Kidney tubule cell (primary cell): ENCODE measurements at regions not wholly inside any gene's neighbourhood (a gene's known extent, or its start where the extent isn't known, plus 50 kb on each side); places are given as distances from the start of the nearest gene placed in this dataset.

Source experiments
- DNase-seq: peaks from one replicate; pipeline ENCODE4 v3.0.0-alpha.2; 2018; ENCODE audit warnings: low spot score

DNA sequence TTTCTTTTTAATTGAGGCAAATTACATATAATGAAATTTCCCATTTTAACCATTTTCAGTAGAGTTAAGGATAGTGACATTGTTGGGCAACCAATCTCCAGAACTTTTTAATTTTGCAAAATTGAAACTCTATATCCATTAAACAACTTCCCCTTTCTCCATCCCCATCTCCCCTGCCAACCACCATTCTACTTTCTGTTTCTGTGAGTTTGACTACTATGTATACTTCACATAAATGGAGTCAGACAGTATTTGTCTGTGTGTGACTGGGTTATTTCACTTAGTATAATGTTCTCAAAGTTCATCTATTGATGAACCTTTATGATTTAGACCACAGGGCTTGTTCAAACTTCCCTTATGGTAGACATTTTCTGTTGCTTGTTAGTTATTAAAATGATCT lies 364.5 kb upstream of the MAD2L1 start:
- no peak for DNase-seq

DNA sequence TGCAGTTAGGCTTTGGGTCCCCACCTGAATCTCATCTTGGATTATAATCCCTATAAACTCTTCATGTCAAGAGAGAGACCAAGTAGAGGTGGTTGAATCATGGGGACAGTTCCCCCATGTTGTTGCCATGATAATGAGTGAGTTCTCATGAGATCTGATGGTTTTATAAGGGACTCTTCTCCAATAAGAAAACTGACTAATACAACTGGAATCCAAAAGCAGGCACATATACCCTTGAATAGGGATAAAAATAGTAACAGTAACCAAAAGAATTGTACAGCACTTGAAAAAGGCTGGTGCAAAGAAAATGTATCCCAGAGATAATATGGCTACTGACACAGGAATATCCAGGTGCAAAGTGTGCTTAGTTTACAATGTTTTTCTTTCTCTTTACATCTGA lies 351.5 kb upstream of the MAD2L1 start:
- no peak for DNase-seq

DNA sequence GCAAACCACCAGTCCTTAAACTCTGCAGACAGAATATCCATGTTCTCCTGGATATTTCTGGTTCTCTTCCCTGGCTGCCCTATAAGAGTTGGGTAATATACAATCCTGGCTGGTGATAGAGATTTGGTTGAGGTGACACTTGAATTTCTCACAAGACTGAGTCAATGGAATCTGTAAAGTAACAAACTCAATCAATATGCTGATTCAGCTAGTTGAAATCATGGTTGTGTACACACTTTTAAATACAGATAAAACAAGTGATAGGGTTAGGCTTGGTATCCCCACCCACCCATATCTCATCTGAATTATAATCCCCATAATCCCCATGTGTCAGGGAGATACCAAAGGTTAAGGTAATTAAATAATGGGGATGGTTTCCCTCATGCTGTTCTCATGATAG lies 349.2 kb upstream of the MAD2L1 start:
- DNase-seq, result no peak

DNA sequence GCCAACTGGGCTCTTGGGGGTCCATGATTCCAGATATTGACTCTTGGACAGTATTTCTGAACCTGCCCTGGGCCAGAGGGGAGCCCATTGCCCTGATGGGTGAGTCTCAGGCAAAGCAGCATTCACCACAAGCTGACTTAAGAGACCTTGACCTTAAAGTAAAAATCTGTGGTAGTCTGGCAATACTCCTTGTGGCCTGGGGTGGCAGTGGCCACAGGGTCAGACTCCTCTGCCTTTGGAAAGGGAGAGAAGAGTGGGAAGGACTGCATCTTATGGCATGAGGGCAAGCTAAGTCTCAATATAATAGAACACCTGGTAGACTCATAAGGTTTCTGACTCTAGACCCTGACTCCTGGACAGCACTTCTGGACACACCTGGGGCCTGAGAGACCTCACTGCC lies 340.3 kb upstream of the MAD2L1 start:
- no peak for DNase-seq

DNA sequence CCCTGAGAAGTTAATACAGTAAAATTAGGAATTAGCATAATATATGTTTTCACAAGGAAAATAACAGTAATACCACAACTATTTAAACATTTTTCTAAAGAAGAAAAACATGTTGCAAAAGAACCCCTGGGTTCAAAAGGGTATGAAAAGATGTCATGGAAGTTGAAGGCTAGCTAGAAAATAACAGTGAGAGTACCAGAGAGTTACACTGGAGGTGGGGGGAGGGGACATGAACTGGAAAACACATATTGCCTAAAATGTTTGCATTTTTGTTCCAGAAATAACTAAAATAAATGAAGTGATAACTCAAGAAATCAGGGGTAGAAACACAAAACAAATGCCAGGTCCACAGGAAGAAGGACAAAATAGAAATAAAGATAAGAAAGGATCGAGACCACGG lies 336.6 kb upstream of the MAD2L1 start:
- DNase-seq, result no peak

DNA sequence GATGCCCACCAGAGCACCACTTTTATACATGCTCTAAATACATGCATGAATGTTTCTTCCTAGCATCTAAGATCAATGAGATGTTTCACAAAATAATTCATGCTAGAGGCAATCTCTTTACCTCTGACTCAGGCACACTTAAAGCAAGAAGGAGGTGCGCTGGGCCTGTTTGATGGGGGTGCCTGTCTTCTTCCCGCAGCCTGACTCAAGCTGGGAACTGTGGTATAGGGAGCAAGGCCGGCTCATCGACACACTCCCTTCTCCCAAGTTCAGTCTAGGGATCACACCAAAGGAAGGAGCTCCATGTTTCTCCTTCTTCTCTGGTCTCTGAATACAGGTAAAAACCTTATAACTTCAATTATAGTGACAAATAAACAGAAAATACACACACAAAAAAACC lies 333.8 kb upstream of the MAD2L1 start:
- DNase-seq, result no peak

DNA sequence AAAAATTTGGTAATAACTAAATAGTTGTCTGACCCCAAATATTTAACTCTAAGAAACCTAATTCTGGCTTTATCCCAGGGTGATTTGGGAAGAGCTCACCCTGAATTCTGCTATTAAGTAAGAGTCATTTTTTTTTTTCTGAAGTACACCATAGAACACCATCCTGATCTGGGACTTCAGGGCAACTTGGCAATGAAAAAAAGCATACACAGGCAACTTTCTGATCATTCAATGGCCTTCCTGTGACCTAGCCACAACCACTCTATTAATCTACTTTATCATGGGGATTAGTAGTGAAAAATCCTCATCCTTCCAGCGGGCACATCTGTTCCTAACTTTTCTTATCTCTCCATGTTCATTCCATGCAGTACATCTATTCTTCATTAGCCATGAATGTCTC lies 333.2 kb upstream of the MAD2L1 start:
- no peak for DNase-seq

DNA sequence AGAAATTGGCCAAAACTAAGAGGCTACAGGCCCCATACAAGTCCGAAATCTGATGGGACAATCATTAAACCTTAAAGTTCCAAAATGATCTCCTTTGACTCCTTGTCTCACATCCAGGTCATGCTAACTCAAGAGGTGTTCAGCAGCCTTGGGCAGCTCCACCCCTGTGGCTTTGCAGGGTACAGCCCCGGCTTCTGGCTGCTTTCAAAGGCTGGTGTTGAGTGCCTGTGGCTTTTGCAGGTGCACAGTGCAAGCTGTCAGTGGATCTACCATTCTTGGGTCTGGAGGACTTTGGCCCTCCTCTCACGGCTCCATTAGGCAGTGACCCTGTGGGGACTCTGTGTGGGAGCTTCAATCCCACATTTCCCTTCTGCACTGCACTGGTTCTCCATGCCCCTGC lies 329.1 kb upstream of the MAD2L1 start:
- DNase-seq, result no peak

DNA sequence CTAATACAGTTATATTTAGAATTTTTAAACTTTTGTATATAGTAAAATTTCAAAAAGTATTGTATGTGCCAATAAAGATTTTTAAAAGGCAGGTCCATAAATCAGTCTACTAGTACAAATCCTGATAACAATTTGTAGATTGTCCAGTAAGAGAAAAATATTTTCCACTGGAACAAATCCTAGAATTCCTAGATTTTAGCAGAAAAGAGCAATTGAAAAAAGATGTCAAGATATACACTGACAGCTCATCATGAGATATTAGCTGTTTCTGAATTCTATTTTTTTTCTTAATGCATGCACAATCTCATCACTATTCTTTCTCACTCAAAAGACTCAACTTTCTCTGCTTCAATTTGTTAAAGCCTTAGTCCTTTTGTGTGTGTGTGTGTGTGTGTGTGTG lies 289.2 kb upstream of the MAD2L1 start:
- no peak for DNase-seq

DNA sequence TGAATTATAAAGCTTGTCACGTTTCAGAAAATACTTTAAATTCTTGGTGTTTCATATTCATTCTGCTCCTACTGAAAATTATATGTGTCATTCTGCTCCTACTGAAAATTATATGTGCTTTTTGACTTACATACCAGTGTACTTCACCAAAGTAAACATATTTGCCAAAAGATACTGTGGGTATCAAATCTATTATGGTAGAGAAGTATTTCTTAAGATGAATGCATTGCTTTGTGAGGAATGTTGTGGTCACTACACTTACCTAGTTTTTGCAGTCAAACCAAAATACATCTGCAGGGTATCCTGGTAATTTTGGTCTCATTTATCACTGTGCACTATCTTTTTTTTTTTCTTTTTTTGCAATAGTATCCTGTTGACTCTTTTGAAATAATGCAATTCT lies 287.7 kb upstream of the MAD2L1 start:
- no peak for DNase-seq

DNA sequence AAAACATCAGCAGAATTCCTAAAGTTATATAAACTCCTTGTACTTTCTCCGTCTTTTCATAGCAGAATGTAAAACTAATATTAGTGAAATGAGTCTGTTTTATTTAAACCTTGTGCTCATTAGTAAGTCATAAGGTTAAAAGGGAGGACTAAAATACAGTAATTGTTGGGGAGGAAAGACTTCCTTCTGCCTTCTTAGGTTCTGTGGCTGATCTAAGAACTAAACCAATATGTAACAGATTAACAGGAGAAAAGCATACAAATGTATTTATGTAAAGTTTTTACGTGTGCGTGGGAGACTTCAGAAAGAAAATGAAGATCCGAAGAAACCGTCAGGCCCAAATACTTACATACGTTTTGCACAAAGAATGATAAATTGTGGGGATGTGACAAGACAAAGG lies 286.6 kb upstream of the MAD2L1 start:
- no peak for DNase-seq

DNA sequence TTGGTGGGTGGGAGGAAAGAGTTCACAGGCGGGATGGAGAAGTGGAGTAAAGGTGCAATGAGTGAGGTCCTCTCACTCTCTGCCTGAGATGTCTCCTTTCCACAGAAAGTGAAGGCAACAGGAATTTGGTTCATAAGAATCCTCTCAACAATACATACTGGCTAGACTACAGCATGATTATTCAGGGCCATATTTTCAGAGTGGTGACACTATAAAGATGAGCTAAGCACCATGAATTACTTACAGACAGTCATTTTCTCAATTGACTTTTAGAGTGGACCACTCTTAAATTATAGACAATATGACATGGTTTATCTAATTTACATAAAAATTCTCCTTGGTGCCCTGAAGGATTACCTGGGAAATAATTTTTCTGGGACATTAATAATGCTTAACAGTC lies 286.1 kb upstream of the MAD2L1 start:
- DNase-seq, result no peak

DNA sequence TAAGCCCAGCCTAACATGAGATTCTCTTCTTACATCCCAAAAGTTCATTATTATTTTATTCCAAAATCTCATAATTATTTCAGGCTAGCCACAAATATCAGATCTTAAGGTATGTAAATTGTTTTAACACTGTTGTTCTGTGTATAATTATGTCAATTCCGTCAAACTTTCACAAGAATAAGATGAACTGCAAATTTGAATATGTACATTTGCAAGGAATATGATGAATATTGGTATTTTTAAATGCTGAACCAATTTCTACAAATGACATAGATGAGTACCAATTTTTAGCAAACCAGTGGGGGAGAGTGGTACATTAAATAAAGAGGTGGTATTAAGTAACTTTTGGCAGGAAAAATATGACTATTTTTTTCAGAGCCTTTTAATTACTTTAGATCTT lies 282.3 kb upstream of the MAD2L1 start:
- no peak for DNase-seq

DNA sequence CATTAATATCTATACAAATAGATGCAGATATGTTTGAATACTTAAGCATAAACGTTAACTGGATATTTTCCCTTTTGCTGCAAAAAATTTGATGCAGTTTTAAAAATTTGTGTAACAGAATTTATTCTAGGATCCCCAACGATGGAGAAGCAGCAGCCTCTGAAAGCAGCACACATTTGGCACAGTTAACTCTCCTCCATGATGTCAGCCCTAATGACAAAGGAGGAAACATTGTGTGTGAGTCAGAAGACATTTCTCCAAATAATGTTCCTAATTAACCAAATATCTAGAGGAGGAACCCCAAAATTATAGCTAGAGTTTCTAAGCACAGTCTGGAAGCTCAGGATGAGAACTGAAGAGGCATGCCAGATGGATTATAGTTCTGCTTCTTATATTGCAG lies 281.9 kb upstream of the MAD2L1 start:
- no peak for DNase-seq

DNA sequence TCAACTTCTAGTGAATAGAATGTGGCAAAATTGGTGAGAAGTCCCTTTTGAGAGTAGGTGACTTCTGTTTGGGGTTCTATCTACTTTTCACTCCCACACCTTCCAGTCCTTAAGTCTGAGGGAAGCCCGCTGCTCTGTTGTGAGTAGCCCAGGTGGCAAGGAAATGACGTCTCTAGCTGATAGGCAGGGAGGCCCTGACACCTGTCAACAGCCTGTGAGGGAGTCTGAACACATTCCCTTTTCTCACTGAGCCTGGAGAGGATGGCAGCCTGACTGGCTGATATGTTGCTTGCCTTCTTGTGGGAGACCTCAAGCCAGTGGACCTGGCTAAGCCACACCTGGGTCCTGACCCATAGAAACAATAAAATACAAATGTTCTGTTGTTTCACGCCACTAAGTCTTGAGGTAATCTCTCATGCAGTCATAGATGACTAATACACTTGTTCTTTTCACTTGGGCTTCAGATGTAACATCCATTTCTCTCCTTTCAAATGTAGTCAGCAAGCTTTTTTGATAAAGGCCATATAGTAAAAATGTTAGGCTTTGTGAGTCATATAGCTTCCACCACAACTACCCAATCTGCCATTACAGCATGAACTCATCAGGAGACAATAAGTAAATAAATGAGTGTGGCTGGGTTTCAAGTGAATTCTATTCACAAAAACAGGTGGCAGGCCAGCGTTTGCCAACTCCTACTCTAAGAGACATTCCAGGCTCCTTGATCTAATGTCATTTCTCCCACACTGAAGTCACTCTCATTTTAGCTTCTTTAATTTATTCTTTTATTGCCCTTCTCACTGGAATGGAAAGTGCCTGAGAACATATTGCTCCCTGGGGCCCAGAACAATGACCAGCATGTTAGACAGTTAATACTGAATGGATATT lies 265.1 kb upstream of the MAD2L1 start:
- DNase-seq, result peak; percentile 11

DNA sequence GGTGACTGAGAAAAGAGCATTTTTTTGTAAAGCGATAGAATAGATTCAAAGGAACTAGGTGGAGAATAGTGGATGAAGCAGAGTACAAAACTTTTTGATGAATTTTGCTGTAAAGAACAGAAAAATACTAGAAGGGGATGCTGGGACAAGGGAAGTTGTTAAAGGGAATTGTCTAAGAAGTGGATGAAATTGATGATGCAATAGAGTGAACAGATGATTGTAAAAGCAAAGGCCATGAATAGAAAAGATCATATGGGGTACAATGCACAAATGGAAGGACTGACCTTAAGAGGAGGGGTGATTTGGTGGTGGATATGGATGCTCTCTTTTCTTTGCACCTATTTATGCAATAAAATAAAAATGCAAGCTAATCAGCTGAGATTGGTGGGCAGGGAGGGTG lies 262.7 kb upstream of the MAD2L1 start:
- DNase-seq, result no peak

DNA sequence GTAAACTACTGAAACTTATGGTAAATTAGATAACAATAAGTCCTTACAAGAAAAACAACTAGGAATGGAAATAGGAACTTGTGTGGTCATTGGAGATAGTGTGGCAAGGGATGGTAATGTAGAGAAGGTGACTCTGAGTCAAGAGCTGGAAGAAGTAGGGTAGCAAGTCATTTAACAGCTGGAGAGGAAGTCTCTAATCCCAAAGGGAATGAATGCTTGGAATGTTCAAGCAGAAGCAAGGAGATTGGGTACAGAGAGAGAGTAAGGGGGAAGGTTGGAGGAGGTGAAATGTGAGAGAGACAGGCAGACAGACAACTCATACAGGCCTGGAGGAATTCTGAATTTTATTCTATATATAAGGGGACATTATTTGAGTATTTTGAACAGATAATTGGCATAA lies 260.6 kb upstream of the MAD2L1 start:
- no peak for DNase-seq

DNA sequence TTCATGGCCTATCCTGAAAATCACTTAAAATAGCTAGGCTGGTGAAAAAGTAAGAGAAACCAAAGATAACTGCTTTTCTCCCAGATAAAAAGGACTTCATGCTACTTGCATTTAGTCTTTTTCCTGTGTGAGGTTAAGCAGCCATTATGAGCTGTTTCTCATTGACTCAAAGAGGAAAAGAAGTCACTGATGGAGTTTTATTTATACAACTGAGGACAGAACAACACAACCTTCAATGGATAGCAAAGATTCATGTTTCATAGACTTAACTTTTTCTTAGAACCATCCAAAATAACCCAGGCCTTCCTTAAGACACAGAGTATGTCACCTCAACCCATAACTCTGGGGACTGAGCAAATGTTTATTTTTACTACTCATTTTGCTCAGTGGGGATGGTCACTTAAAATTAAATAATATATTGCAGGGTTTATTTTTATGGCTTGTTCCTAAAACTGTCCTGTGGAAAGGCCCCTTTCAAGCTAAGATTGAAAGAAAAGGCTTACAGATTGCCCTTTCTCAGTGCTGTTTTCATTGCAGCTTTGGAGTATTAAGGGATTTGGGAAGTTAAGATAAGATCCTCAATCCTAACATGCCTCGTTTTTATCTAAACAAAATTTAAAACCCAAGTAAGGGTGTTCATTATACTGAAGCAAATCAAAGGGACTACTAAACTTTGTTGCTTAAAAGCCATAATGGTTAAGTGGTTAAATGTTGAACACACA lies 252.6 kb upstream of the MAD2L1 start:
- no peak for DNase-seq

DNA sequence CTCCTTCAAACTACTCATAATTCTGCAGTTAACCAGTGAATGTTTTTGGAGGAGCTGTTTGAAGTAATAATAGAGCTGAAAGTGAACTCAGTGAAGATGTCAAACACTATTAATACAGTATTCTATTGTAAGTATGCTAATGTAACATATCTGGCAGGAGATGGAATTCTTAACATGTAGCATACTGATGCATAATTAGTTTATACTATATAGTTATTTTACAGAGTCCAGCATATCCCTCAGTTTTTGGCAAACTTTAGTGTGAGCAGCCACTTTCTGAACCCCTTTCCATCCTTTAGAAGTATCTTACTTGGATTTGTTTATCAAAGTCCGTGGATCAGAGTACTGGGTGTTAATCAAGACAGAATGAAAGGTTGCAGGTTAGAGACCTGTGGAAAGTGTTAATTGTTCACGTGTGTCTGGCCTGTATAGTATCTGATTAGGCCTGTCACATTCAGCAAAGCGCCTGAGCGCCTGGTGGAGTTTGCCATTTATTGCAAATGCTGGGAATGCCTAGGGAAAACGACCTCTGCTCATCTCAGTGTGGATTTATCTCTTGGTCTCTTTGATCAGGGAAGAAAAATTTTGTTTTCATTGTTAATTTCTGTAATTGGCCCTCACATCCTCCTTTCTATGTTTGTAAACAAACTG lies 251.7 kb upstream of the MAD2L1 start:
- DNase-seq, result no peak

DNA sequence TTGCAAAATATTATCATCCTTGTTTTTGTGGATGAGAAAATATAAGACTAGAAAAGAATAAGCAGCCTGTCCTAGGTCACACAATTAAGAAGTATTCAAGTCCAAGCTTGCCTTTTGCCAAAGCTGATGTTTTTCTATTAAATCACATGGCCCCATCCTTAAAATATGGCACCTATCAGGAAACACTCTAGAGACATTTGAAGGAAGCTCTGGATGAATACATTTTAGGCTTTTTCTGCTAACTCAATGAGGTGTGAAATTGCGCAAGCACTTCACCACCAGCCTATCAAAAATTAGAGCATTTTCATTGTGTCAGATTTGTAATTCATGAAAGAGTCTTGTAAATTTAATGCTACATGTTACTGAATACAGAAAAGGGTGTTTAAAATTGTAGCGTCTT lies 251.1 kb upstream of the MAD2L1 start:
- DNase-seq, result no peak

DNA sequence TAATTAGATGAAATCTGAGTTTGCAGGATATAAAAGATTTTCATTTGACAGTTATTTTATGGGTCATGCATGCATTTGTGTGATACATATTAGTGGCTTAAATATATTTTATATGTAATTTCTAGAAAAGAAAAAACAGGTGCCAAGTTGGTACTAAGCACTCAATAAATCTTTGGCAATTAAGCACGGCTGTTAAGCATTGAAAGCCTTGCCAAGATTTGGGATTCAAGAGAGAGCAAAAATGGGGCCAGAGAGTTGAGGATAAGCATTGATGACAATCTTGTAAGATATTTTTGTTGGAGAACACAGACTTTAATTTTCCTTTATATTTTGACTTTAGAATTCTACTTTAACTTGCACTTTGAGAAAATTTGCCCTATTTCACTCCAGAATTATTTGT lies 249.8 kb upstream of the MAD2L1 start:
- no peak for DNase-seq

DNA sequence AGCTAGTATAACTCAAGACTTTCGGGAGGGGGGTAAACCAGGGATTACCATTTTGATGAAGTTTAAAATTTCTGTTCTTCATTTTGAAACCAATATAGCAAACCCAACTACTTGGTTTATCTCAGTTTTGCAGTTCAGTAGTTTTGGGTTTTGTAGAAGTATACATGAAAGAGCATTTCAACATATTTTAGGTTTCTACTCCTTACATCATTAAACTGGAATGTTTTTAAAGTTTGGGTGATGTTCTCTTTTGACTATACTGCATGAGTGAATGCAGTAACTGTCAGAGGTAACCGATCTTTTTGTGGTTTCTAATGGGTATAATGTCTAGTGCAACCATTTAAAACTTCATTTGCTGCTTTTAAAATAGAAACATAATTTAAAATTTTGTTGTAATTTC lies 248.3 kb upstream of the MAD2L1 start:
- DNase-seq, result no peak

DNA sequence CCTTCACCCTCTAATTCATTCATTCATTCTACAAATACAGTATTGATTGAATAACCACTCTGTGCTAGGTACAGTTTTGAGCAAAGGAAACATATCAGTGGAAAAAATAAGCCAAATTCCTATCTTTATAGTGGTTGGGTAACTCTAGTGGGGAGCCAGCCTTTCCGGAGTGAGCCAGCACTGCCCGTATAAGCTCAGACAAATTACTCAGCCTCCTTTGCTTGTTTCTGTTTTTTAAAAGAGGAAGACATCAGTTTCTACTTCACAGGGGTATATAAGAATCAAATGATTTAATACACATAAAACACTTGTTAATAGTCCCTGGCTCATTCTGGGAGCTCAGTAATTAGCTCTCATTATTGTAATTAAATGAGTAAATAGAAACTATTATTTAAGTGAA lies 238.2 kb upstream of the MAD2L1 start:
- no peak for DNase-seq
